H9 (cell line): ENCODE measurements at regions not wholly inside any gene's neighbourhood (a gene's known extent, or its start where the extent isn't known, plus 50 kb on each side); places are given as distances from the start of the nearest gene placed in this dataset.
A peak's percentile ranks its signal among the peaks of the same experiment; 100 is the strongest.

Source experiments
- DNase-seq: peaks from one replicate; pipeline ENCODE4 v3.0.0-alpha.2; 2017
- H2AFZ ChIP-seq: one replicate; pipeline ENCODE4 v1.6.1; 2013; ENCODE audit warnings: mild to moderate bottlenecking, low read length, control low read depth, moderate library complexity
- H2AK5ac ChIP-seq: 2 replicates; pipeline ENCODE4 v1.6.1; 2013; ENCODE audit warnings: low read length, control low read depth, mixed read lengths; ENCODE audit not compliant: insufficient read length
- H2BK120ac ChIP-seq: one replicate; pipeline ENCODE4 v1.6.1; 2013; ENCODE audit warnings: low read depth, mild to moderate bottlenecking, low read length, control low read depth, inconsistent platforms; ENCODE audit not compliant: poor library complexity, severe bottlenecking
- H2BK12ac ChIP-seq: 2 replicates; pipeline ENCODE4 v1.6.1; 2013; ENCODE audit warnings: low read length, control low read depth, mixed read lengths, low read depth; ENCODE audit not compliant: insufficient read length
- H2BK15ac ChIP-seq: 2 replicates; pipeline ENCODE4 v1.6.1; 2013; ENCODE audit warnings: low read depth, low read length, control low read depth
- H2BK20ac ChIP-seq: one replicate; pipeline ENCODE4 v1.6.1; 2013; ENCODE audit warnings: low read depth, mild to moderate bottlenecking, low read length, control low read depth, inconsistent platforms; ENCODE audit not compliant: poor library complexity, severe bottlenecking
- H2BK5ac ChIP-seq: 2 replicates; pipeline ENCODE4 v1.6.1; 2013; ENCODE audit warnings: low read length, control low read depth, mixed read lengths; ENCODE audit not compliant: insufficient read length
- H3K14ac ChIP-seq: 2 replicates; pipeline ENCODE4 v1.6.1; 2013; ENCODE audit warnings: low read length, control low read depth; ENCODE audit not compliant: insufficient read depth
- H3K18ac ChIP-seq: 2 replicates; pipeline ENCODE4 v1.6.1; 2013; ENCODE audit warnings: low read depth, mild to moderate bottlenecking, mixed read lengths, low read length, control low read depth; ENCODE audit not compliant: insufficient read length
- H3K23ac ChIP-seq: 2 replicates; pipeline ENCODE4 v1.6.1; 2013; ENCODE audit warnings: low read length, control low read depth, mixed read lengths, low read depth; ENCODE audit not compliant: insufficient read length
- H3K23me2 ChIP-seq: 2 replicates; pipeline ENCODE4 v1.6.1; 2013; ENCODE audit warnings: low read depth, mild to moderate bottlenecking, mixed read lengths, low read length, control low read depth; ENCODE audit not compliant: insufficient read length, poor library complexity, severe bottlenecking
- H3K27ac ChIP-seq: 2 replicates; pipeline ENCODE4 v1.5.1; 2013; ENCODE audit warnings: low read length, control low read depth, mixed read lengths, low read depth; ENCODE audit not compliant: insufficient read length
- H3K27me3 ChIP-seq: 2 replicates; pipeline ENCODE4 v1.6.1; 2013; ENCODE audit warnings: low read length, control low read depth, inconsistent platforms; ENCODE audit not compliant: insufficient read depth
- H3K4ac ChIP-seq: 2 replicates; pipeline ENCODE4 v1.6.1; 2013; ENCODE audit warnings: low read depth, mild to moderate bottlenecking, control low read depth, inconsistent platforms, low read length, moderate library complexity
- H3K4me1 ChIP-seq: 2 replicates; pipeline ENCODE4 v1.6.1; 2013; ENCODE audit warnings: low read length, control low read depth, inconsistent platforms; ENCODE audit not compliant: insufficient read depth
- H3K4me2 ChIP-seq: 2 replicates; pipeline ENCODE4 v1.6.1; 2013; ENCODE audit warnings: low read length, control low read depth, mixed read lengths; ENCODE audit not compliant: insufficient read length, insufficient read depth
- H3K56ac ChIP-seq: 2 replicates; pipeline ENCODE4 v1.6.1; 2013; ENCODE audit warnings: low read depth, mild to moderate bottlenecking, mixed read lengths, low read length, control low read depth; ENCODE audit not compliant: insufficient read length
- H3K79me1 ChIP-seq: 2 replicates; pipeline ENCODE4 v1.6.1; 2013; ENCODE audit warnings: low read depth, mild to moderate bottlenecking, moderate library complexity, low read length, control low read depth, inconsistent platforms; ENCODE audit not compliant: insufficient read depth, poor library complexity, severe bottlenecking
- H3K79me2 ChIP-seq: 2 replicates; pipeline ENCODE4 v1.6.1; 2013; ENCODE audit warnings: low read length, control low read depth, inconsistent platforms; ENCODE audit not compliant: insufficient read depth
- H3K9ac ChIP-seq: 2 replicates; pipeline ENCODE4 v1.6.1; 2013; ENCODE audit warnings: low read length, control low read depth, mixed read lengths; ENCODE audit not compliant: insufficient read length; ENCODE audit errors: extremely low read depth
- H3K9me3 ChIP-seq: one replicate; pipeline ENCODE4 v1.6.1; 2013; ENCODE audit warnings: low read depth, low read length, inconsistent platforms; ENCODE audit not compliant: control insufficient read depth
- H3T11ph ChIP-seq: one replicate; pipeline ENCODE4 v1.6.1; 2013; ENCODE audit warnings: mild to moderate bottlenecking, low read length, control low read depth, inconsistent platforms
- H4K20me1 ChIP-seq: one replicate; pipeline ENCODE4 v1.6.1; 2013; ENCODE audit not compliant: control insufficient read depth, insufficient read length, insufficient read depth
- H4K5ac ChIP-seq: 2 replicates; pipeline ENCODE4 v1.6.1; 2013; ENCODE audit warnings: low read depth, mild to moderate bottlenecking, mixed read lengths, low read length, control low read depth; ENCODE audit not compliant: insufficient read length
- H4K8ac ChIP-seq: replicated peaks from 2 replicates; pipeline ENCODE4 v1.6.1; 2013; ENCODE audit warnings: low read length, control low read depth, mixed read lengths, low read depth; ENCODE audit not compliant: insufficient read length
- H4K91ac ChIP-seq: 2 replicates; pipeline ENCODE4 v1.6.1; 2013; ENCODE audit warnings: low read depth, mild to moderate bottlenecking, moderate library complexity, mixed read lengths, low read length, control low read depth; ENCODE audit not compliant: insufficient read length
- H3K27ac Mint-ChIP-seq, 3 experiments: 2 replicates in 2 of 3; 3 replicates in 1 of 3; pipeline ENCODE4 v1.8.0; 2020 to 2021; ENCODE audit warnings: mixed read lengths in 3 of 3, mild to moderate bottlenecking in 1 of 3, moderate library complexity in 1 of 3
- H3K27me3 Mint-ChIP-seq: 2 replicates; pipeline ENCODE4 v1.8.0; 2021; ENCODE audit warnings: low read depth, mild to moderate bottlenecking, moderate library complexity, mixed read lengths
- H3K36me3 Mint-ChIP-seq, 3 experiments: 2 replicates in 2 of 3; 3 replicates in 1 of 3; pipeline ENCODE4 v1.8.0; 2020 to 2021; ENCODE audit warnings: low read depth in 3 of 3, mixed read lengths in 3 of 3; ENCODE audit not compliant: insufficient read depth in 1 of 3
- H3K4me1 Mint-ChIP-seq, 2 experiments: 2 replicates each; pipeline ENCODE4 v1.8.0; 2020; ENCODE audit warnings: mixed read lengths in 2 of 2
- H3K4me3 Mint-ChIP-seq, 2 experiments: 2 replicates in 1 of 2; 3 replicates in 1 of 2; pipeline ENCODE4 v1.8.0; 2020 to 2021; ENCODE audit warnings: mild to moderate bottlenecking in 2 of 2, mixed read lengths in 2 of 2, moderate library complexity in 1 of 2
- H3K9me3 Mint-ChIP-seq, 2 experiments: 2 replicates in 1 of 2; 3 replicates in 1 of 2; pipeline ENCODE4 v1.8.0; 2020; ENCODE audit warnings: mild to moderate bottlenecking in 2 of 2, mixed read lengths in 2 of 2, moderate library complexity in 1 of 2
- CTCF ChIP-seq: fragments of 200-600 bp; sonication (generic); conservative IDR thresholded peaks from 3 replicates; pipeline ENCODE4 v1.8.0; 2021; ENCODE audit warnings: antibody characterized with exemption, mild to moderate bottlenecking
- WGBS: extraction: QIAGEN DNeasy Blood & Tissue Kit; methylation state at CpG from one replicate; pipeline ENCODE4 v1.1.7; 2013; ENCODE audit warnings: missing lambda C conversion rate, low lambda C conversion rate, mixed read lengths; ENCODE audit not compliant: insufficient read length; ENCODE audit errors: extremely low coverage; 5-methylcytosine and 5-hydroxymethylcytosine counted together

GRCh38 chr6:93786474-93787330 is 367.3 kb upstream of the EPHA7 start:
- Histone ChIP-seq H2BK120ac (no peak overlapping the region), H3K18ac (no peak overlapping the region), H3K79me1 (no peaks in the 10 kb centered on the region), H4K8ac (no peak overlapping the region), H3K27me3 (no peaks in the 10 kb centered on the region), H3K4ac (no peak overlapping the region), H3K14ac (no peak overlapping the region), H4K20me1 (no peaks in the 10 kb centered on the region), H2BK5ac (no peak overlapping the region), H2BK15ac (no peak overlapping the region), H2BK12ac (no peak overlapping the region), H2AFZ (no peak overlapping the region), H4K5ac (no peak overlapping the region), H3K4me1 (peaks cover 10% of the 10 kb centered on the region; the same call in 1 of the 2 replicates), H3K27ac (peak overlapping the region; percentile 90), H4K91ac (no peak overlapping the region), H2AK5ac (no peak overlapping the region), H3K23ac (no peak overlapping the region), H3K56ac (no peak overlapping the region), H3T11ph (no peak overlapping the region), H3K23me2 (no peaks in the 10 kb centered on the region), H3K9me3 (no peaks in the 10 kb centered on the region), H3K9ac (no peak overlapping the region), H3K4me2 (peak overlapping the region; percentile 39), H3K79me2 (no peaks in the 10 kb centered on the region), H2BK20ac (no peak overlapping the region)
- Mint-ChIP-seq H3K9me3 (no peaks in the 10 kb centered on the region), H3K4me3 (peak overlapping the region; percentile 35 to 43; a peak in 3 of 5 replicates), H3K27me3 (no peaks in the 10 kb centered on the region), H3K36me3 (peaks cover 0 to 5% (median 3%) of the 10 kb centered on the region in 3 experiments; a peak in 3 of 7 replicates), H3K4me1 (peaks cover 52 to 57% of the 10 kb centered on the region in 2 experiments), H3K27ac (peak overlapping the region; percentile 54 to 99 (median 99))
- no peak for TF ChIP-seq CTCF
- DNase-seq: peak; percentile 82
- WGBS: no CpG with 5 or more reads among the region's 6 CpGs
